Activated naive CD8-positive, alpha-beta T cell (primary cell): ENCODE measurements at regions not wholly inside any gene's neighbourhood (a gene's known extent, or its start where the extent isn't known, plus 50 kb on each side); places are given as distances from the start of the nearest gene placed in this dataset.

Source experiments
- H3K27ac Mint-ChIP-seq: one replicate; pipeline ENCODE4 v1.8.0; 2021; ENCODE audit warnings: mixed read lengths
- H3K27me3 Mint-ChIP-seq: one replicate; pipeline ENCODE4 v1.8.0; 2021; ENCODE audit warnings: mixed read lengths
- H3K36me3 Mint-ChIP-seq: one replicate; pipeline ENCODE4 v1.8.0; 2021; ENCODE audit warnings: mixed read lengths
- H3K4me1 Mint-ChIP-seq: one replicate; pipeline ENCODE4 v1.8.0; 2021; ENCODE audit warnings: low read depth, mixed read lengths
- H3K4me3 Mint-ChIP-seq: one replicate; pipeline ENCODE4 v1.8.0; 2021; ENCODE audit warnings: mild to moderate bottlenecking, mixed read lengths
- H3K9me3 Mint-ChIP-seq: one replicate; pipeline ENCODE4 v1.8.0; 2021; ENCODE audit warnings: low read depth, mixed read lengths

GRCh38 chr18:10303171-10303570 is 151.3 kb upstream of the APCDD1 start:
- no peaks in the 10 kb centered on the region for H3K9me3 Mint-ChIP-seq
- no peak overlapping the region for H3K27ac Mint-ChIP-seq
- H3K4me1 Mint-ChIP-seq, result no peaks in the 10 kb centered on the region
- no peaks in the 10 kb centered on the region for H3K36me3 Mint-ChIP-seq
- no peak overlapping the region for H3K4me3 Mint-ChIP-seq
- peaks cover under 1% of the 10 kb centered on the region for H3K27me3 Mint-ChIP-seq

- Mint-ChIP-seq H3K4me1 (no peaks in the 10 kb centered on the region), H3K9me3 (no peaks in the 10 kb centered on the region), H3K36me3 (no peaks in the 10 kb centered on the region), H3K4me3 (no peak overlapping the region), H3K27me3 (peaks cover under 1% of the 10 kb centered on the region), H3K27ac (no peak overlapping the region)
Measured at GRCh38 chr18:10304853-10305252, 149.6 kb upstream of the APCDD1 start.

- Mint-ChIP-seq H3K27ac (no peak overlapping the region), H3K4me3 (no peak overlapping the region), H3K9me3 (no peaks in the 10 kb centered on the region)
Measured at GRCh38 chr18:10306779-10307178, 147.7 kb upstream of the APCDD1 start.

GRCh38 chr18:10308154-10308553 is 146.3 kb upstream of the APCDD1 start:
- H3K4me3 Mint-ChIP-seq, result no peak overlapping the region
- no peaks in the 10 kb centered on the region for H3K36me3 Mint-ChIP-seq
- no peaks in the 10 kb centered on the region for H3K4me1 Mint-ChIP-seq
- H3K27me3 Mint-ChIP-seq, result peaks cover 4% of the 10 kb centered on the region
- H3K27ac Mint-ChIP-seq, result no peak overlapping the region
- H3K9me3 Mint-ChIP-seq, result no peaks in the 10 kb centered on the region

More at GRCh38 chr18:10306779-10307178, 147.7 kb upstream of the APCDD1 start:
- peaks cover 2% of the 10 kb centered on the region for H3K27me3 Mint-ChIP-seq
- no peaks in the 10 kb centered on the region for H3K4me1 Mint-ChIP-seq
- no peaks in the 10 kb centered on the region for H3K36me3 Mint-ChIP-seq

- Mint-ChIP-seq H3K27ac (no peak overlapping the region), H3K4me3 (no peak overlapping the region), H3K9me3 (no peaks in the 10 kb centered on the region), H3K27me3 (peaks cover 4% of the 10 kb centered on the region), H3K4me1 (no peaks in the 10 kb centered on the region), H3K36me3 (no peaks in the 10 kb centered on the region)
Measured at GRCh38 chr18:10310626-10311025, 143.8 kb upstream of the APCDD1 start.

GRCh38 chr18:10312326-10313015 is 142.0 kb upstream of the APCDD1 start:
- Mint-ChIP-seq H3K27me3 (peaks cover 4% of the 10 kb centered on the region), H3K36me3 (no peaks in the 10 kb centered on the region), H3K4me3 (no peak overlapping the region), H3K9me3 (no peaks in the 10 kb centered on the region), H3K27ac (no peak overlapping the region), H3K4me1 (no peaks in the 10 kb centered on the region)

GRCh38 chr18:10313016-10313342 is 141.5 kb upstream of the APCDD1 start:
- H3K9me3 Mint-ChIP-seq, result no peaks in the 10 kb centered on the region

GRCh38 chr18:10314066-10314465 is 140.4 kb upstream of the APCDD1 start:
- H3K27ac Mint-ChIP-seq, result no peak overlapping the region
- no peaks in the 10 kb centered on the region for H3K36me3 Mint-ChIP-seq
- H3K4me3 Mint-ChIP-seq, result no peak overlapping the region
- H3K9me3 Mint-ChIP-seq, result no peaks in the 10 kb centered on the region
- H3K4me1 Mint-ChIP-seq, result no peaks in the 10 kb centered on the region
- peaks cover 4% of the 10 kb centered on the region for H3K27me3 Mint-ChIP-seq

More at GRCh38 chr18:10313016-10313342, 141.5 kb upstream of the APCDD1 start:
- no peak overlapping the region for H3K4me3 Mint-ChIP-seq
- no peaks in the 10 kb centered on the region for H3K36me3 Mint-ChIP-seq
- no peaks in the 10 kb centered on the region for H3K4me1 Mint-ChIP-seq
- H3K27me3 Mint-ChIP-seq, result peaks cover 4% of the 10 kb centered on the region
- H3K27ac Mint-ChIP-seq, result no peak overlapping the region

GRCh38 chr18:10315522-10315921 is 138.9 kb upstream of the APCDD1 start:
- Mint-ChIP-seq H3K27ac (no peak overlapping the region), H3K4me1 (no peaks in the 10 kb centered on the region), H3K36me3 (no peaks in the 10 kb centered on the region), H3K27me3 (peaks cover 2% of the 10 kb centered on the region), H3K4me3 (no peak overlapping the region), H3K9me3 (no peaks in the 10 kb centered on the region)

- no peak overlapping the region for H3K27ac Mint-ChIP-seq
- no peaks in the 10 kb centered on the region for H3K4me1 Mint-ChIP-seq
- no peak overlapping the region for H3K4me3 Mint-ChIP-seq
- no peaks in the 10 kb centered on the region for H3K9me3 Mint-ChIP-seq
- no peaks in the 10 kb centered on the region for H3K36me3 Mint-ChIP-seq
- H3K27me3 Mint-ChIP-seq, result peaks cover 2% of the 10 kb centered on the region
Measured at GRCh38 chr18:10316778-10317177, 137.7 kb upstream of the APCDD1 start.

- no peaks in the 10 kb centered on the region for H3K9me3 Mint-ChIP-seq
- H3K4me3 Mint-ChIP-seq, result no peak overlapping the region
- H3K36me3 Mint-ChIP-seq, result no peaks in the 10 kb centered on the region
- H3K4me1 Mint-ChIP-seq, result no peaks in the 10 kb centered on the region
- no peaks in the 10 kb centered on the region for H3K27me3 Mint-ChIP-seq
- H3K27ac Mint-ChIP-seq, result no peak overlapping the region
Measured at GRCh38 chr18:10317864-10318690, 136.4 kb upstream of the APCDD1 start.

- Mint-ChIP-seq H3K27me3 (no peaks in the 10 kb centered on the region), H3K9me3 (no peaks in the 10 kb centered on the region), H3K4me1 (no peaks in the 10 kb centered on the region), H3K27ac (no peak overlapping the region), H3K4me3 (no peak overlapping the region), H3K36me3 (no peaks in the 10 kb centered on the region)
Measured at GRCh38 chr18:10318691-10318970, 135.8 kb upstream of the APCDD1 start.

GRCh38 chr18:10319026-10319425 is 135.4 kb upstream of the APCDD1 start:
- Mint-ChIP-seq H3K36me3 (no peaks in the 10 kb centered on the region), H3K4me3 (no peak overlapping the region), H3K4me1 (no peaks in the 10 kb centered on the region), H3K27me3 (no peaks in the 10 kb centered on the region), H3K27ac (no peak overlapping the region), H3K9me3 (no peaks in the 10 kb centered on the region)

- Mint-ChIP-seq H3K4me1 (no peaks in the 10 kb centered on the region), H3K27me3 (no peaks in the 10 kb centered on the region), H3K4me3 (no peak overlapping the region), H3K36me3 (no peaks in the 10 kb centered on the region), H3K9me3 (no peaks in the 10 kb centered on the region), H3K27ac (no peak overlapping the region)
Measured at GRCh38 chr18:10319914-10320600, 134.4 kb upstream of the APCDD1 start.

GRCh38 chr18:10320791-10321190 is 133.6 kb upstream of the APCDD1 start:
- Mint-ChIP-seq H3K27me3 (no peaks in the 10 kb centered on the region), H3K9me3 (no peaks in the 10 kb centered on the region), H3K4me3 (no peak overlapping the region), H3K36me3 (no peaks in the 10 kb centered on the region), H3K4me1 (no peaks in the 10 kb centered on the region), H3K27ac (no peak overlapping the region)
